Tibial nerve (tissue), 4 donors: ENCODE measurements at regions not wholly inside any gene's neighbourhood (a gene's known extent, or its start where the extent isn't known, plus 50 kb on each side); places are given as distances from the start of the nearest gene placed in this dataset.

Source experiments
- DNase-seq, 2 donors: peaks; one replicate each; pipeline ENCODE4 v3.0.0-alpha.2; 2019; ENCODE audit warnings: low spot score in 2 of 2
- H3K27ac ChIP-seq, 4 donors: fragments of 200-600 bp; sonication (generic) in 3 of 4; one replicate each; pipeline ENCODE4 v1.5.1; 2017 to 2019; ENCODE audit warnings: mild to moderate bottlenecking in 1 of 4
- H3K27me3 ChIP-seq, 2 donors: fragments of 200-600 bp; sonication (generic) in 1 of 2; one replicate each; pipeline versions ENCODE4 v1.5.1 to v1.6.0; 2017 to 2019
- H3K36me3 ChIP-seq, 3 donors: fragments of 200-600 bp; sonication (generic); one replicate each; pipeline ENCODE4 v1.5.1; 2018 to 2019
- H3K4me1 ChIP-seq, 4 donors: fragments of 200-600 bp; sonication (generic) in 3 of 4; one replicate each; pipeline ENCODE4 v1.5.1; 2017 to 2019
- H3K4me3 ChIP-seq, 4 donors: fragments of 200-600 bp; sonication (generic) in 3 of 4; one replicate each; pipeline ENCODE4 v1.5.1; 2017 to 2019; ENCODE audit warnings: mild to moderate bottlenecking in 1 of 4, moderate library complexity in 1 of 4
- H3K9me3 ChIP-seq, 4 donors: fragments of 200-600 bp; sonication (generic) in 3 of 4; one replicate each; pipeline ENCODE4 v1.5.1; 2017 to 2019
- CTCF ChIP-seq, 5 experiments: fragments of 200-600 bp in 3 of 5; fragments of 450-650 bp in 2 of 5; sonication (generic) in 3 of 5; IDR thresholded peaks; one replicate each; pipeline ENCODE4 v1.5.1; 2016 to 2019; ENCODE audit warnings: antibody characterized with exemption in 5 of 5, mild to moderate bottlenecking in 3 of 5, moderate library complexity in 2 of 5
- EP300 ChIP-seq, 2 donors: sonication (generic); formaldehyde crosslinking; IDR thresholded peaks; one replicate each; pipeline ENCODE4 v1.6.1; 2017; ENCODE audit warnings: antibody characterized with exemption in 2 of 2, mild to moderate bottlenecking in 1 of 2
- POLR2A ChIP-seq, 2 donors: fragments of 450-650 bp; IDR thresholded peaks; one replicate each; pipeline ENCODE4 v1.6.1; 2017; ENCODE audit warnings: antibody characterized with exemption in 2 of 2, mild to moderate bottlenecking in 2 of 2, moderate library complexity in 2 of 2
- WGBS, 2 donors: methylation state at CpG; one replicate each; pipeline ENCODE4 v1.1.5; 2018; 5-methylcytosine and 5-hydroxymethylcytosine counted together

DNA sequence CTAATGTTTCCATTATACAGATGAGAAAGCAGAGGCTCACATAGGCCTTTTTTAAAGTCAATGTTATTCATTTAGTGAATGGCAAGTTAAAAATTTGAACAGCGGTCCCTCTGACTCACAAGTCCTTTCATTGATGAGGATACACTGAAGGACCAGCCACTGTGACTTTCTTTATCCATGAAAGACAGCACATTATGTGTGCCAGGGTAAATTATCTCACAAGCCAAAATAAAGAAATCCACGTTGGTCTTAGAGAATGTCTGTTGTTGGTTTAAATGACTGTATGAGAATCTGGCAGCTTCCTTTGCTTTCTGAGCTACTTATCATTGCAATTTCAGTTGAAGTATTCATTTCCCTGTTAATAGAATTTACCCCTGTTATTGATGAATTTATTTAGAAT is 485.1 kb downstream of the TBL1XR1 start:
- no peak for DNase-seq
- H3K9me3 ChIP-seq: peaks cover 0 to 3% (median 0%) of the 10 kb centered on the region in 4 donors
- no peaks in the 10 kb centered on the region for H3K36me3 ChIP-seq
- H3K27ac ChIP-seq: no peak overlapping the region
- no peaks in the 10 kb centered on the region for H3K27me3 ChIP-seq
- TF ChIP-seq POLR2A (IDR thresholded peaks at IDR 0.05): no peak
- TF ChIP-seq CTCF (IDR thresholded peaks at IDR 0.05): no peak
- no peak for TF ChIP-seq EP300 (IDR thresholded peaks at IDR 0.05)
- WGBS, 2 donors: 49 to 50% methylated on average over 2 of the region's 2 CpGs
- no peaks in the 10 kb centered on the region for H3K4me1 ChIP-seq
- no peak overlapping the region for H3K4me3 ChIP-seq

DNA sequence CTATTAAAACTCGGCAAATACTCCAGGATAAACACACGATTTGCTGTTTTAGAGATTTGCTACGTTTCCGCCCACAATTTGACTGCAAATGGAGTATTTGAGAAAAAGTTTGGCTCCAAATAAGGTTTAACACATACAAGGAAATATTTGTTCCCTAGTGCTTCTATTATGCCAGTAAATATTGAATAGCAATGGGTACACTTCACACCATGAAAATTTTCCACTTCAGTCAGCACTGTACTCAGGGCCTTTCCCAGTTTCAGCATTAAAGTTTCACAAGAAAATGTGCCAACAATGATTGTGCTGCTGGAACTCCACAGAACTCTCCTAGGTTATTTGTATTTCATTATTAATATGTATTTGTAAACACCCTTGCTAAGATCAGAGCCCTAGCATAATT is 498.0 kb downstream of the TBL1XR1 start:
- 22 to 35% methylated on average over 4 of the region's 4 CpGs for WGBS, 2 donors

DNA sequence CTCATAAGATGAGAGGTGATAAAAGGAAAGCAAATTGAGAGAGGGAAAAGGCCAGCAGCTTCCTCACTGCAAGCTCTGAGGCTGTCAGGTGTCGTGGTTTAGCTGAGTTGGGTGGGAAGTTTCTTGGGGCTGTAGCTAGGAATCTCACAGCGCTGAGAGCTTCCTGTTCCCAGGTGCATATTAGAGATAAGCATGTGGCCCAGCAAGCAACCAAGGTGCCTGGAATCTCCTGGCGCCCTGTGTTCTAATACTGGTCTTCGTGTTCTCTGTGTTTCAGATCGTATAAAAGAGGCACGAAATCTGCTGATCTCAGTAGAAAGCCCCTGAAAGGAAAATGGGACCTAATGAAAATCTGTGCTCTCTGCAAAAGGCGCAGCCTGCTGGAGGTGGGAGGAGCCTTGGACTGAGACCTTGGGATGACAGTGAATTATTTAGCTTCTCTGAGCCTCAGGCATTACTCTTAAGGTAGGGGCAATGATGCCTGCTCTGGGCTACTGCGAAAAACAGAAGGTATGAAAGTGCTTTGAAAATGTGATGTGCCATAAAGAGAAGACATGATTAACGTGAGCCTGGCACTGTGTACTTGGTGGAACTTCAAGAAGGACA is 499.9 kb downstream of the TBL1XR1 start:
- 70 to 73% methylated on average over 9 of the region's 9 CpGs for WGBS, 2 donors
- no peak for DNase-seq
- Histone ChIP-seq H3K27ac (no peak overlapping the region), H3K36me3 (no peaks in the 10 kb centered on the region), H3K9me3 (no peaks in the 10 kb centered on the region), H3K27me3 (no peaks in the 10 kb centered on the region), H3K4me3 (no peak overlapping the region), H3K4me1 (peaks cover 0 to 7% (median 0%) of the 10 kb centered on the region in 4 donors)
- TF ChIP-seq EP300 (IDR thresholded peaks at IDR 0.05) (no peak), POLR2A (IDR thresholded peaks at IDR 0.05) (no peak), CTCF (IDR thresholded peaks at IDR 0.05) (no peak)

More for the DNA sequence above, 498.0 kb downstream of the TBL1XR1 start:
- Histone ChIP-seq H3K9me3 (no peaks in the 10 kb centered on the region), H3K36me3 (no peaks in the 10 kb centered on the region), H3K27ac (no peak overlapping the region), H3K4me1 (peaks cover 0 to 5% (median 0%) of the 10 kb centered on the region in 4 donors), H3K4me3 (no peak overlapping the region), H3K27me3 (no peaks in the 10 kb centered on the region)
- TF ChIP-seq EP300 (IDR thresholded peaks at IDR 0.05) (no peak), CTCF (IDR thresholded peaks at IDR 0.05) (no peak), POLR2A (IDR thresholded peaks at IDR 0.05) (no peak)
- DNase-seq: no peak

GRCh38 chr3:176696816-176697215 is 500.5 kb downstream of the TBL1XR1 start:
- Histone ChIP-seq H3K36me3 (no peaks in the 10 kb centered on the region), H3K4me3 (no peak overlapping the region), H3K27ac (no peak overlapping the region), H3K4me1 (peaks cover 0 to 11% (median 0%) of the 10 kb centered on the region in 4 donors), H3K9me3 (no peaks in the 10 kb centered on the region), H3K27me3 (no peaks in the 10 kb centered on the region)
- no peak for TF ChIP-seq EP300 (IDR thresholded peaks at IDR 0.05)
- TF ChIP-seq CTCF (IDR thresholded peaks at IDR 0.05): no peak
- TF ChIP-seq POLR2A (IDR thresholded peaks at IDR 0.05): no peak
- DNase-seq: no peak
- 51 to 58% methylated on average over 4 of the region's 4 CpGs for WGBS, 2 donors

- no peak overlapping the region for H3K4me3 ChIP-seq
- H3K9me3 ChIP-seq: no peaks in the 10 kb centered on the region
- H3K4me1 ChIP-seq: peaks cover 0 to 6% (median 0%) of the 10 kb centered on the region in 4 donors
- TF ChIP-seq EP300 (IDR thresholded peaks at IDR 0.05) (no peak), CTCF (IDR thresholded peaks at IDR 0.05) (no peak), POLR2A (IDR thresholded peaks at IDR 0.05) (no peak)
- no peaks in the 10 kb centered on the region for H3K36me3 ChIP-seq
- no peak for DNase-seq
- no peak overlapping the region for H3K27ac ChIP-seq
- WGBS, 2 donors: 91 to 94% methylated on average over 4 of the region's 4 CpGs
- no peaks in the 10 kb centered on the region for H3K27me3 ChIP-seq
These were observed 504.1 kb downstream of the TBL1XR1 start for GRCh38 chr3:176692966-176693785.
